ENCODE measurements at regions not wholly inside any gene's neighbourhood (a gene's known extent, or its start where the extent isn't known, plus 50 kb on each side); places are given as distances from the start of the nearest gene placed in this dataset.
"Not testable (repeated sequence)": the region's sequence is repeated elsewhere in the genome, so short reads cannot be mapped to it uniquely, and the experiment has no call there.

DNA sequence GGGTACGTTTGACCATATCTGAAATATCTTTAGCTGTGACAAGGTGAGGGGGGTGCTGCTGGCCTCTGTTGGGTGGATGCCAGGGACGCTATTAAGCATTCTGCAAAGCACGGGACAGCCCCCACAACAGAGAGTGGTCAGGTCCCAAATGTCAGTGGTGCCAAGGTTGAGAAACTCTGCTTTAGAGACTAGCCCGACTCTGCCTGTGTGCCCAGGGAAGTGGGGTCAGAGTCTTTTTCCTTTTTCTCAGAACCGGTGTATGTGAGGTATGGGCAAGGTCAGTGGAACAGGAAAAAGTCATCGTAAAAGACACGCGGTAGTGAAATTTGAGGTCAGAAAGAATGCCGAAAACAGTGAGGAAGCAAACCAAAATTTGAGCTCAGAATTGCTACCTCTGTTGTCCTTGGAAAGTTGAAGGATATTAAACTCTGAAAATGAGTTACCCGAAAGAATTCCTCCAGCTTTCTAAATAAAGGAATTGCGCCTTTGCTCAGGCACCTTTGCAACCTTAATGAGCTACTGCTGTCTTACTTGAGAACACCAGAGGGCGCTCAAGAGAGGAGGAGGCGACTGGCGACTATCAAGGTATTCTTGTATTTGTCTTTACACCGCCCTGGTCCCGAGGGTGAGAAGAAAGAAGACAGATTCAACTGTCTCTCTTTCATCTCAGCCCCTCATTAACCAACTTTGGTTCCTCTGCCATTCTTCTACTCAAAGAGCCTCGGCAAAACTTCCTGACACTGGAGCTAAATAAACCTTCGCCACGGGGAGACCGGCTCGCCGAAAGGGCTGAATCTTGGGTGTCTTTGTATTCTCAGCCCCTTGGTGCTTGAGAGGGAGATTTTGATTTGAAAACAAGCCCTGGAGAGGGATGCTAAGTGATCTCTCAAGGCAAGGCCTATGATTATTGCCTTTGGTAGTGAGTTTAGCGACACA, 85.4 kb upstream of the OLIG2 start:
- DNase-seq (ENCODE audit: low spot score), result peak; percentile 43

GRCh38 chr21:32941263-32941662, 84.5 kb upstream of the OLIG2 start:
- no peak for DNase-seq (ENCODE audit: low spot score)

DNA sequence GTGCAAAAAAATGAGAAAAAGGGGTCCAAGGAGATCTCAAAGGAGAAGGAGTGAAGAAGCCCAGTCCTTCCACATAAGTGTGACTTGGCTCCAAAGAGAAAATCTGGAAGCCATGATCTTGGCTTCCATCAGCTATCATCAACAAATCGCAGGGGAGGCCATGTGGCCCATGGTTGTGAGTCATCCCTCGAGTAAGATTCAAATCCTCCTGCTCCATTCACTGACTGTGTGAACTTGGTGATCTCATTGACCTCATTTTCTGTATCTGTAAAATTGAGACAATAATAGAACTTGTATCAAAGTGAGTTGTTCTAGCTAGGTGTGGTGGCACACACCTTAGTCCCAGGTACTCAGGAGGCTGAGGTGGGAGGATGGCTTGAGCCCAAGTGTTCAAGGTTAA, 79.1 kb upstream of the OLIG2 start:
- DNase-seq (ENCODE audit: low spot score), result no peak

- no peak for DNase-seq (ENCODE audit: low spot score)
Observed at GRCh38 chr21:32947736-32948135, 78.0 kb upstream of the OLIG2 start.

GRCh38 chr21:32949701-32950100, 76.0 kb upstream of the OLIG2 start:
- no peak for DNase-seq (ENCODE audit: low spot score)

DNA sequence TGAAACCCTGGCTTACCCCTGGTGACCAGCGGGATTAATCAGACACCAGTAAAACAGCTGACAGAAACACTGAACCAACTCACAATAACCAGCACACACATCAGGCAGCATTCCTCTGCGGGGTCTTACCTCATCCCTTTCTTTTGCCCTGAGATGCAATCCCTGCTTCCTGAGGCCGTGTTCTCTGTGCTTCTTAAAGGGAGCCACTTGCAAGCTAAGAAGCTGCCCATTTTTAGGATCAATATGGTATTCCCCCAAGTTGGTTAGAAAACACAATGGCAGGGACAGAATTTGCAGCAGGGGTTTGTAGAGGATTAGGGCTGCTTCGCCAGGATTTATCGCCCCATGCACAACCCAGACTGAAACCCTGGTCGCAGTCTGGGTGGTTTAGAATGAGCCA, 74.7 kb upstream of the OLIG2 start:
- no peak for DNase-seq (ENCODE audit: low spot score)

GRCh38 chr21:32954353-32954752, 71.4 kb upstream of the OLIG2 start:
- DNase-seq (ENCODE audit: low spot score), result no peak

DNA sequence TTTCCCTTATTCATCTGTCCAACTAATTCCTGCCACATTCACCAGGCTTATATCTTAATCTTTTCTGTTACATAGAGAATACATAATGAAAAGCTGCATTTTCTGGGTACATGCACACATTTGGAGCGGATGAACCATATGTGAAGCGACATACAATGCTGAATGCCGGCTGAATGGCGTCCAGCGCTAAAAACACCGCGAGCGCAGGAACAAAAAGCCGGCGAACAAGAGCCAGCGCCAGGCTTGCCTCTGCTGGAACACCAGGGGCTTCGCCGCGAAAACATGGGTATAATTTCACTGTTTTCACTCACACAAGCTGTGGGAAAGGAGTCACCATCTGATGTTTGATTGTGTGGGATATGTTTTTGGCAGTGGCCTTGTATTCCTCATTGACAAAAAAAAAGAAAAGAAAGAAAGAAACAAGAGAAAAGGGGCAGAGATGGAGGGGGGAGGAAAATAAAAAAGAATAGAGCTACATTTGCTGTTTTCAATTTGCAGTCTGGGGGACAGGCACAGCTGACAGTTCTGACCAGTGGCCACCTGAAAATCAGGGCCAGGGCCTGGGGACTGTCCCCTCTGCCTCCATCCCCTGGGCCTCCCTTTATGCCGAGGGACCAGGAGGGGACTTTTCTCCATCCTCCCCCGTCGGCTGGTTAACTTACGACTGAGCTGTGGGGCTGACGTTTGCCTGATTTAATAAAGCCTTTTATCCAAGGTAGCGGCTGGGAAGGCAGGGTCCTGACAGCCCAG, 70.2 kb upstream of the OLIG2 start:
- DNase-seq (ENCODE audit: low spot score), result no peak

DNA sequence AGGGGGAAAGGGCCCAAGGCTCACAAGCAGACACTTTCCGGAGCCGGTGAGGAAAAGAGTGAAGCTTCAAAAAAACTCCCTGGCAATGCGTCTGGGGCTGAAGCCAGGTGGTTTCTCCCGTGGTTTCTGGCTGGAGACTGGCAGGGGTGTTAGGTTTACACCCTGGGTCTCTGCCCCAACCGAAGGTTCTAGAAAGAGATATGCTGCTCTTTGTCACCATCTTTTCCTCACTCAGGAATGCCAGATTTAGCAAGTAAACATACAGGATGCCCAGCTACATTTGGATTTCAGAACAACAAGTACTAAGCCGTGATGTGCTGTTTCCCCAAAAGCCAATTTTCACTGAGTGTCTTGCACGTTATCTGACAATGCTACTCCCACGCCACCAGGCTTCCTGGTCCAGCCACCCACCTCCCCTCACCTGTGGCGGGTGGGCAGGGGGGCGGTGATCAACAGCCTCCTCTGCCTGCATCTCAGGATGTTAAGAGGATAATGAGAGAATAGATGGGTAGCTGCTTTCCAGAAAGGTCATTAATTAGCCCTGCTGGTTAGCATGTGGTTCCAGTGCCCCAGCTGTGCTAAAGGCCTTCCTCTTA, 69.6 kb upstream of the OLIG2 start:
- DNase-seq (ENCODE audit: low spot score), result no peak

DNA sequence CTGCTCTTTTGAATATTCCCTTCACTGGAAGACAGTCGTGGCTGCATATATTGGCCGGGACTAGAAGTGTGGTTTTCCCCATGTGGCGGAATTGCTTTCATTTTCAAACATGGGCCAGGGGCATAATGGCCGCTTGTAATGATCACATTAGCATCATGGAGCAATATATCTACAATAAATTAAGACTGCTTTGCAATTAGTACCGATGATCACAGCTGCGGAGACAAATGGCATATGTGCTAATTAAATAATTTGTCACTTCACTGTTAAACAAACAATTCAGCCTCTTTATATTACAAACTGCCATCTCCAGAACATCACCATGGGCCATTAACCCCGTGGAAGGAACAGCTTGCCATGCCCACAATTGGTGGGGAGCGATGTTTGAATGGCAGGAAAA, 68.2 kb upstream of the OLIG2 start:
- DNase-seq (ENCODE audit: low spot score), result no peak

DNA sequence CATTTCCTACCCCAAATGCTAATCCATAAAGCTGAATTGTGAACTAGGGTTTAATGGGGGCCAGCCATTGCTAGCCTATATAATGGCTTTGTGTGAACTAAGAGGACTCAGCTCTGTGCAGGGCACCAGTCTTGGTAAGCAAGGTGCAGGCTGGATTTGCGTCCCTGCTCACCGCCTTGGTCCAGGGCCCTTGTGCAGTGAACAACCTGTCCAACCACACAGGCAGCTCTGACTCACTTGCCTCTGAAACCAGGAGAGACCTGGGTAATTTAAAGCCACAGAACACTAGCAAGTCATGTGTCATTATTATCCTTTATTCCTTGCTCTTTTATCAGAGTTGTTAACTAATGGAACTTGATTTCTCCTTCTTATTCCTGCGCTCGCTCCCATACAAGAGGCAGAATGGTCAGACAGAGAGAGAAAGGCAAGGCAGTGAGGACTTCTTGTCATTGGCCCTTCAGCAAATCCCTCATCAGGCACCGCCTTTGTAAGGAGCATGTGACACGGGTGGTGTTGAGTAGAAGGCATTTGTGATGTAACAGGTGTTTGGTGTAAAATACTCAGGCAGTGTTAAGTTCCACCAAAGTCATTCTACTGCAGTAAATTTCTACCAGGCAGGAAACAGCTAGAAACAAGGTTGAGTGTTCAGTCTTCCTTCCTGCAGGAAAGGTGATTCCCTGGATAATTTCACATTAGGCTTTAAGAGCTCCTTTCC, 67.3 kb upstream of the OLIG2 start:
- no peak for DNase-seq (ENCODE audit: low spot score)

DNA sequence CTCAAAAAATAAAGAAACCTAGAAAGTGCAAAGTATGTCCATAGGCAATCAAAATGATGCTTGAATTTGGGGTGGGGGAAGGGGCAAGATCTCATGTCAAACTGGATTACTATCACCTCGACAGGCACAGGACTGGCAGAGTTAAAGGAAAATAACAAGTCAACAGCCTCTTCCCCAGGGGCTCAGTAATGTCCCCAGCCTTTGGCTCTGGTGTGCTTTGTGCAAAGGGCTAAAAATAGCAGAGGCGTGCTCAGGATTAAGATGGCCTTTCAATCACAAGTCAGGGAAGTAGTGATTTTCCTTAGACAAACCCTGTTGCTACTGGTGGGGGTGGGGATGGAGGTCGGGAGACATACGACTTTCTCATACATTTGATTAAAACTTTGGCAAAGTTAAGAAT, 63.5 kb upstream of the OLIG2 start:
- no peak for DNase-seq (ENCODE audit: low spot score)

- no peak for DNase-seq (ENCODE audit: low spot score)
Observed at GRCh38 chr21:32965129-32965680, 60.5 kb upstream of the OLIG2 start.

DNA sequence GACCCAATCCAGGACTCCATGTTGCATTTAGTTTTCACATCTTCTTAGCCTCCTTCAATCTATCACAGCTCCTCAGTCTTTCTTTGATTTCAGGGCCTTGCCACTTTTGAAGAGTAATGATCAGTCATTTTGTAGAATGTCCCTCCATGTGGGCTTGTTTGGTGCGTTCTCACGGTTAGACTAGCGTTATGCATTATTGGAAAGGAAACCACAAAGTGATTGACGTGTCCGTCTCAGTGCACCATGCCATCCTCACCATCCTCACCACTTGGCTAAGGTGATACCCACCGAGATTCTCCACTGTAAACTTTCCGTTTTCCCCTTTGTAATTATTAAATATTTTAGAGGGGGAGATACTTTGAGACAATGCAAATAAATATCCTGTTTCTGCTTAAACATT, 59.6 kb upstream of the OLIG2 start:
- DNase-seq (ENCODE audit: low spot score), result no peak

- not testable (repeated sequence) for DNase-seq (ENCODE audit: low spot score)
Observed at GRCh38 chr21:32968103-32968502, 57.6 kb upstream of the OLIG2 start.

DNA sequence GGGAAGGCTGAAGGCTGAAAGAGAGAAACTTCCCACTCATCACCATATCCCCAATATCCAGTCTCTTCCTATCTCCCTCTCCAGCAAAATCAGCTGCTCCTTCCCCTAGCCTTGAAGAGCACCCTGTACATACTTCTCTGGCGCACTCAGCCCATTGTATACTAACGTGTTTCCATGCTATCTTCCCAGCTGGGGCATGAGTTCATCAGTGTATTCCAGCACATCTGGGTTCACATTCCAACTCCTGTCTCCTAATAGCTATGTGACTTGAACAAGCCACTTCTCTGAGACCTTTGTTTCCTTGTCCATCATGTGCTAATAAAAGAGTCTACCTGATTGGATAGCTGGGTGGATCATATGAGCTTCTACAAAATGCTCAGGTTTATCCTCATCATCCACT, 51.1 kb upstream of the OLIG2 start:
- DNase-seq (ENCODE audit: low spot score), result no peak

DNA sequence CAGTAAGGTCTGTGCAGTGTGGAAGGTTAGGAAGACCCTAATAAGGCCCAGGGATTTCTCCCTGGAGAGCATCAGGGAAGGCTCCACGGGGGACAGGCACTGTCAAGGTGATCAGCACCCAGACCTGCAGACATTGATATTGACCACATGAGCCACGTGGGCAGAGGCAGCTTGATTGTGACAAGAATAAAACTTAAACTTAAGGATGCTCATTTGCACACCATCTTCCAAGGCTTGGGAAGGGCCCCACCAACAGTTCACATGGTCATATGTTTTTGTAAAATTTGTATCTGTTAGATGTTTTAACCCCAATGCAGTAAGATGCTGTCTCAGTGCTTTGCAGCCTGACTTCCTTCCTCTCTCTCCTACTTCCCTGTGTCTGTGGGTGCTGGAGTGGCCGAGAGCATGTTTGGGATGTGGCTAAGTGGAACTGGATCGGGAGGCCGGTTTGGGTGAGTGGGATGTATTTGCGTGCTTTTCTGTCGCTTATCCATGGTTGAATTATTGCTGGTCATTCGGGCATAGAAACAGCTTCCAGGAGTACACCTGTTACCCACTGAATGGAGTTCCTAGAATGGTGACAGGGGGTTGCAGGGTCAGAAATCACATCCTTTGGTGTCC, 49.8 kb upstream of the OLIG2 start:
- DNase-seq (ENCODE audit: low spot score), result no peak

Measured in AG08396 (cell line).